GM18507 (cell line): ENCODE measurements at regions not wholly inside any gene's neighbourhood (a gene's known extent, or its start where the extent isn't known, plus 50 kb on each side); places are given as distances from the start of the nearest gene placed in this dataset.
"Not testable (repeated sequence)": the region's sequence is repeated elsewhere in the genome, so short reads cannot be mapped to it uniquely, and the experiment has no call there.

ENCODE experiments used
- DNase-seq: peaks from one replicate; pipeline ENCODE4 v3.0.0; 2011; ENCODE audit warnings: low read depth; ENCODE audit not compliant: insufficient read length; ENCODE audit errors: extremely low spot score
- FAIRE-seq: peaks from 2 replicates; lab custom pipeline; 2011; peaks lifted over from hg19 to GRCh38; lab: Jason Lieb, UNC

GRCh38 chr6:137681445-137682009, 185.5 kb upstream of the TNFAIP3 start:
- FAIRE-seq (no peak), DNase-seq (no peak)

- DNase-seq, FAIRE-seq: not testable (repeated sequence)
Observed at GRCh38 chr6:137682658-137683057, 184.4 kb upstream of the TNFAIP3 start.

- no peak for DNase-seq
- FAIRE-seq, result no peak
Observed at GRCh38 chr6:137683916-137684315, 183.1 kb upstream of the TNFAIP3 start.

GRCh38 chr6:137685798-137686375, 181.2 kb upstream of the TNFAIP3 start:
- FAIRE-seq (no peak), DNase-seq (no peak)

GRCh38 chr6:137687818-137688217, 179.2 kb upstream of the TNFAIP3 start:
- FAIRE-seq (no peak), DNase-seq (no peak)

GRCh38 chr6:137688230-137688971, 178.7 kb upstream of the TNFAIP3 start:
- DNase-seq (no peak), FAIRE-seq (no peak)

GRCh38 chr6:137689377-137689776, 177.7 kb upstream of the TNFAIP3 start:
- no peak for DNase-seq
- FAIRE-seq, result no peak

- DNase-seq, result no peak
- no peak for FAIRE-seq
Observed at GRCh38 chr6:137690034-137690433, 177.0 kb upstream of the TNFAIP3 start.

- FAIRE-seq, result no peak
Observed at GRCh38 chr6:137690721-137691120, 176.3 kb upstream of the TNFAIP3 start.

GRCh38 chr6:137692308-137692707, 174.8 kb upstream of the TNFAIP3 start:
- no peak for DNase-seq
- peak; percentile 41 for FAIRE-seq

More at GRCh38 chr6:137690721-137691120, 176.3 kb upstream of the TNFAIP3 start:
- no peak for DNase-seq

- FAIRE-seq (no peak), DNase-seq (no peak)
Observed at GRCh38 chr6:137692806-137693205, 174.3 kb upstream of the TNFAIP3 start.

GRCh38 chr6:137693711-137694110, 173.3 kb upstream of the TNFAIP3 start:
- no peak for DNase-seq
- no peak for FAIRE-seq

- no peak for FAIRE-seq
Observed at GRCh38 chr6:137696765-137697164, 170.3 kb upstream of the TNFAIP3 start.

GRCh38 chr6:137697267-137697938, 169.7 kb upstream of the TNFAIP3 start:
- peak; percentile 79 for FAIRE-seq
- no peak for DNase-seq

More at GRCh38 chr6:137696765-137697164, 170.3 kb upstream of the TNFAIP3 start:
- DNase-seq, result no peak

- peak; percentile 45 for FAIRE-seq
Observed at GRCh38 chr6:137698636-137699030, 168.4 kb upstream of the TNFAIP3 start.

GRCh38 chr6:137699031-137699683, 167.9 kb upstream of the TNFAIP3 start:
- DNase-seq (no peak), FAIRE-seq (peak; percentile 46)

More at GRCh38 chr6:137698636-137699030, 168.4 kb upstream of the TNFAIP3 start:
- no peak for DNase-seq

GRCh38 chr6:137700161-137700560, 166.9 kb upstream of the TNFAIP3 start:
- FAIRE-seq (no peak), DNase-seq (no peak)

GRCh38 chr6:137700751-137701477, 166.1 kb upstream of the TNFAIP3 start:
- FAIRE-seq, result no peak
- DNase-seq, result no peak

- no peak for DNase-seq
- FAIRE-seq, result no peak
Observed at GRCh38 chr6:137701942-137702341, 165.1 kb upstream of the TNFAIP3 start.
